HG03575 (cell line): ENCODE measurements at regions not wholly inside any gene's neighbourhood (a gene's known extent, or its start where the extent isn't known, plus 50 kb on each side); places are given as distances from the start of the nearest gene placed in this dataset.

ENCODE experiments used
- ATAC-seq: cut with Tn5 transposase; IDR thresholded peaks from one replicate; pipeline ENCODE4 v1.9.1; 2021; ENCODE audit not compliant: unreplicated experiment, insufficient number of reproducible peaks, low FRiP score; ENCODE audit errors: extremely low read depth

- no peak for ATAC-seq
Measured at GRCh38 chr20:40341561-40341960, 347.5 kb downstream of the MAFB start.

- ATAC-seq: no peak
Measured at GRCh38 chr20:40339661-40340449, 349.2 kb downstream of the MAFB start.

DNA sequence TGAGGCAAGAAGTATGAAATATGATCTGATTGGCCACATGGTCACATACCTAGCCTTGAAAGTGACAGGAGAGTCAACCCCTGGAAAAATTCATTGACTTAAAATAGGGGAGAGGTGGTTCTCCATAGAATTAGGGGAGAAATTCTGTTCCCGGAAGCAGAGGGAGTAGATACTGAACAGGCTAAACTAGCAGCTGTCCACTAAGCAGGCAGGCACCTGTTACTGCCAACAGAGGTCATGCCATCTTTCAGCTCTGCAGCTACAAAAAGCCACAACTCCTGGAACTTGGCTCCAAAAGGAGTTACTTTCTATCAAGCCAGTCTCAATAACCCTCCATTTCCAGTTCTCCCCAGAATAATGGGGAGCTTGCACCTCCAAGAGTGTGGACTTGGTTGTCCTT is 352.5 kb downstream of the MAFB start:
- no peak for ATAC-seq

DNA sequence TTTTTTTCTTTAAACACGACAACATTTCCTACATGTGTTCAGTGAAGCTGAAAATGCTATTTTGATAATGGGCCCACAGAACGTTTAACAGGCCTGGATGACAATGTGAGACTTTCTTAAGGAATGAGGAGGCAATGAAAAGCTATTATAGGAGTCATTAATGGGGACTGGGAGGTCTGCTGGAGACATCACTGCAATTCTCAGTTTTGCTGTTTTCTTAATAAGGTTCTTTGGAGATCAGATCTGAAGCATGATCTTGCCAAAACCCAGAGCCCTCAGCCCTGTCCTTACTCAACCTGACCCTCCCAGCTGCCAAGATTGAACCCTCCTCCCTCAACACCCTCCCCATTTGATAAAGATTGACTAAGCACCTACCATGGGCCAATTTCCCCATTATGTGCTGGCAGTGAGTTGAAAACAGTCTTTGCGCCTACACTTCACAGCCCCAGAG is 353.1 kb downstream of the MAFB start:
- no peak for ATAC-seq

DNA sequence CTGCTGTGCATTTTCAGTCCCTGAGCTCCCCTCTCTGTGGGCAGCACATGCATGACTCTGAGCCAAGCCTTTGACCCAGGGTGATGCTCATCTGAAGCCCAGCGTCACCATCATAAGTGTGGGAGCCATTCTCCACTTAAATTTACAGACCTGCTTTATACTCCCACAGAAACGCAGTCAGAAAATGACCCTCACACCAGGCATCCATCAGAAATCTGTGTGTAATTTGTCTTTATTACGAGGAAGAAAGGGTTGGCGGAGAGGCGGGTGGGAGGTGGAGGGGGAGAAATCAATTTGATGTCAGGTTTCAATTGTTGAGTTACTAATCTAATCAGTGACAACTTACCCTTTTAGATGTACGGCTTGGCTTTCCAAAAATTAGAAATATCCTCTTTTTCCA is 353.6 kb downstream of the MAFB start:
- ATAC-seq: no peak

DNA sequence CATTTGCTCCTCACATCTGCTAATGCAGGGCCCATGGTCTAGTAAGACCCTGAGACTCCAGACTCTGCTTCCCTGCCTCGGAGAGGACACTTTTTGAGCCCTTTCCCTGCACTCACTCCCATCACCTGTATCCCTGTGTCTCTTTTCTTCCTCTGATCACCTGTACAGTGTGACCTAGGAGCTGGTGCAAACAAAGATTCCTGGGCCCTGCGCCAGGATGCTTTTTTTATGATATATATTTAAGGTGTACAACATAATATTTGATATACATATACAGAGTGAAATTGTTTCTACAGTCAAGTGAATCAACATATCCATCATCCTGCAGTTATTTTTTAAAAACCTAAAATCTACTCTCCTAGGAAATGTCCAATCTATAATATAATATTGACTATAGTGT is 355.4 kb downstream of the MAFB start:
- ATAC-seq: no peak

DNA sequence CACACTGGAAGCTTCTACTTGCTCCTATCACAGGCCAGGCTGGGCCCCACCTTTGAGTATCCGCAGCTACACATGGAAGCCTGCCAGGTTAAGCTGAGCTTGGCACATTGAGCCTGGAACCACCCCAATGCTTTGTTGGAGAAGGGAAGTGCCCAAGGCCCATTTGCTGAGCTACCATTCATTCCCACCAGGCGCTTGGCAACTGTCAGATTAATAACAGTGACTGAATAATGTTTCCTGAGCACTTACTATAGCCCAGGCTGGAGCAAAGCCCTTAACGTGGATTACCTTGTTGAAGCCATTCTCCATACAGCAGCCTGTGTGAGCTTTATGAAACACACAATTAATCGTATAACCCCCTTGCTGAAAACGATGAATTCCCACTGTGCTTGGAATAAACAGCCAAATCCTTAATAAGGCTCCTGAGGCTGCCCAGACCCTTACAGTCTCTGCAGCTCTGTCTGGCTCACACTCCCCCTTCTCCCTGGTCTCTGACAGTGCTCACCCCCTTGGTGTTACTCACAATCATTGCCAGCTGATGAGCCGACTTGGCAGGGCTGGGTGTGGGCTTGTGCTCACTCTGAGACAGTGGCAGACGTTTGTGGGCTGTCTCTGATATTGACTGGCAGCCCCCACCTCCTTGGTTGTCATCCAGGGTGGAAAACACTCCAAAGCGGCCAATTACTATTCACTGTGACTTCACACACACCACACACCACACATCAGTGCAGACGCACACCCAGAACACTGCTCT is 357.1 kb downstream of the MAFB start:
- no peak for ATAC-seq

DNA sequence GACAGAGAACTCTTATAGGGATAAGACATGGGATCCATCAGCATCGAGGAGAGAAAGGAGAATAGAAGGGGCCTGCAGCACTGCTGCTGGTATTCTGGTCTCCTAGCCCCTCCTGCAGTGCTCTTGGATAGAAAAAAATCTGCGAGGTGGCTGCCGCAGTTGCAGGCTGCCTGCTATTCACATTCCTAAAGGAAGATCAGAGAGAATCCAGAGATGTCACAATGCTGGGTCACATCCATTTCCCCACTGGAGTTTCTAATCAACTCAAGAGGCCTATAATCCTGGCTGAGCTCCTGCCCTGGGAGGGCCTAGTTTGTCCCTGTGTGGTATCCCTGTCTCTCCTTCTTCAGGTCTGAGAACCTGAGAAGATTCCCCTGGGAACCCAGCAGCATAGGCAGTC is 357.8 kb downstream of the MAFB start:
- ATAC-seq: no peak

- ATAC-seq: no peak
Measured at GRCh38 chr20:40329321-40329720, 359.7 kb downstream of the MAFB start.

DNA sequence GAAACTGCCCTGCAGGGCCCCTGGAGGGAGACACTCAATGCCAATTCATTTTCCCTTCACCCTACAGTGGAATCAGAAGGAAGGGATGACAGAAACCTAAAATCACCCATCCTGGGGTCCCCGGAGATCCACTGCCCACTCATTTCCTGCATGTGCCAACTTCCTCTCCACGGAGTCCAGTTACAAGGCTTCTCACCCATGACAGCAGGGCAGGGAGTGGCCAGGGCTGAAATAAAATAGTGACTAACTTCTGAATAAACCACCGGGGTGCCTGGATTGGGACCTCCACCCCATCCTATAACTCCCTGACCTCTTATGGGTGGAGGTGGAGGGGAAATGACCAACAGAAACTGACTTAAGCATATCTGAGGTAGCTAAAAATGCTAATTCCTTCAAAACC is 362.3 kb downstream of the MAFB start:
- ATAC-seq: no peak

DNA sequence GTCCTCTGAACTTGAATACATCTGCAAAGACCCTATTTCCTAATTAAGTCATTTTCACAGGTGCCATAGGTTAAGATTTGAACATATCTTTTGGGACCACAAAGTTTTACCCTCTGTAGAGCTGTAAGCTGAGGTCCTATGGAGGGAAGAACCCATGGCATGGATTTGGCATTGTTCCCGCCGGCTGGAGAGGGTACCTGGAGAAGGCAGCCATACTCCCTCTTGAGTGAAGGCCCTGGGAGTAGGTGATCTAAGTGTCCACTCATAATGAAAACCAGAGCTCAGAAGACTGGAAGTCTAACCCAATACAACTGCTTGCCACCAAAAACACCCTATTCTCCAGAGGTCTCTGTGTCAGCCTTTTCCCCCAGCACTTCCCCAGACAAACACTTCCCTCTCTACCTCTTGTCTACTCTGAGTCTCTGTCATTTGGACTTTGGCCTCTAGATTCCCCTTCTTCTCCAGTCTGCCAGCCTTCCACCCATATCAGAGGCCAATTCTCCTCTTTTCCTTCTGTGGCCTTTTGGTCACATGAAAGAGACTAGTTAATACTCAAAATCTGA is 363.9 kb downstream of the MAFB start:
- ATAC-seq: no peak

- ATAC-seq: no peak
Measured at GRCh38 chr20:40323361-40323794, 365.7 kb downstream of the MAFB start.

- ATAC-seq: no peak
Measured at GRCh38 chr20:40322941-40323340, 366.1 kb downstream of the MAFB start.

DNA sequence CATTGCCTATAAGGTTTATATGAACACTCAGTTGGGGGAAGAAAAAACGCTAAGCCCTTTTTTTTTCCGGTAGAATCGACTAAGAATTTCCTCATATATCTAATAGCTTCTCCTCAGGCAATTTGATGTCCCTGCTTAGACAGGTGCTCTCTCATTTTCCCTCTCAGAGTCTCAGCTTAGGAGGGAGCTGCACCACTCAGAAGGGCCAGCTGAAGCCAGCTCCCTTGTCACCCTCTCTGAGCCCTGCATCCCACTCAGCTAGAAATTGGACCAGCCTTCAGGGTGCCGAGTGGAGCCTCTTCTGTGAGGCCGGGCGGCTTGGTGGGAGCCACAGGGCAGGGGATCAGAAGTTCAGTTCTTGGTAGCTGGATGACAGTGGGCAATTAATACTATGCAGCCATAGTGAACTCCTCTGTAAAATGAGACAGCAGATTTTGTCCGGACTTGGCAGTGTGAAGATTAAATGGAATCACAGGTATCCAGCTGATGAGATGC is 368.5 kb downstream of the MAFB start:
- ATAC-seq: no peak

DNA sequence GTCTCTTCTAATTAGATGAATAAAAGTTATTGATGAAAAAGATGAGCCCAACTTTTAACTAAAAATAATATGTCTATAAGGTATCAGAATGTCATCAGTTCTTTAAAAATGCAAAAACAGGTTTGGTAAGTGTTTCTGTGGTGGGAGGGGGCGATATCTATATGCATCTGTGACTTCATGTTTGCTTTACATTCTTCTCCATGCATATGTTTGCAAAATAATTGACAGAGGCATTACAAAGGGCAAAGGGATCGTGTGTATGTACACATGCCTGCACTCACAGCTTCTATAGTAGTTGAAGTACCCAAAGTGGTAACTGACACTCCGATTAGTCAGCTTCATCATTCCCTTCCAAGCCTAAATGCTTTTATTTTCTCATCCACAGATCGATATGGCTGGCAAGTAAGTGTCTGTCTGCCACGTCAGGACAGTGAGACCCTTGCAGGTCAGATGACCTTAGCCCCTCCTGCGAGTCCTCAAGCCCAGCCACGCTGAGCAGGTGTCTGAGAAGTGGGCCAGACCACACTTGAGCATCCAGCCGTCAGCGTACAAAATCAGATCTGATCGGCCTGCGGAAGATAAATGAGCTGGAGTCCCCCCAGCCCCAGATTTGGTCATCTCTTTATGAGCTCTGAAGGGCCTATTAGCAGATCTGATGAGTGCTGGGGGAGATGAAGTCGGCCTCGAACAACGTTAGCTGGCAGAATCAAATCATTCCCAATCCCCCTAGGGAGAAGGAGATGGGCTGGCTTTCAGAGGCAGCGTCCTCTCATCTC is 369.1 kb downstream of the MAFB start:
- ATAC-seq: no peak

DNA sequence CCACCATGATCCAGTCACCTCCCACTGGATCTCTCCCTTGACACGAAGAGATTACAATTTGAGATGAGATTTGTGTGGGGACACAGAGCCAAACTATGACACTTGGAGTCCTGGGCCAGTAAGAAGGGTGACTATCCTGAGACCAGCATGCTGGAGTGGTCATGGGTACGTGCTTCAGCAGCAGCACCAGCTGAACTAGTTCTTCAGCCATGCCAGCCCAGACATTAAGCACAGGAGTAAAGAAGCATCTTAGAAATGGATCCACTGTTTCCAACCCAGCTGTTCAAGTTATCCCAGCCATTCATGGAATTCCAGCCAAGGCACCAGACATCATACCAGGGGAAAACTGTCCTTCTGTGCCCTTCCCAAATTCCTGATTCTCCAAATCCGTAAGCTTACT is 370.0 kb downstream of the MAFB start:
- no peak for ATAC-seq

DNA sequence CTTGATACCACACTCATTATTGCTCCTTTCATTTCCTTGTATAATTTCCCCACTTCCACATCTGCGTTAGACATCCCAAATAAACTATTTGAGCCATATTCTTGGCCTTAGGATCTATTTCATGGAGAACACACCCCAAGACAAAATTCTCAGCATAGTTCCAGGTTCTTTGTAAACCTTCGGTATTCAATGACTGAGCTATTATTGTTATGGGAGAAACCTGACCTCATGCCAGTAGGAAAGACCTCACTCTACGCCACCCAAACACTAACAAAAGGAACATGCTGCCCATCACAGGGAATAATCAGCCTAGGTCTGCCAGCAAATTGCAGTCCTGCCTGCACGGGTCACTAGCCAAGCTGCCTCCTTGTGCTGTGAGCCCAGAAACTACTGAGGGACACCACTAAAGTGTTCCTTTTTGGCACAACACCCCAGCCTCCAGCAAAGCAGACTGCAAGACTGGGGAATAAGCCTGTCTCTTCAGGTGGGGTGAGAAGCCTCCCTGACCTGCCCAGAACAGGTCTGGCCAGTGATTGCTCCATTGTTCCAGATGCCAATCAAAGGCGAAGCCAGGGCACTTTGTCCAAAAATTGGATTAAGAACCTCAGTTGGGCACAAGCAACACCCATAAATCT is 371.8 kb downstream of the MAFB start:
- no peak for ATAC-seq

DNA sequence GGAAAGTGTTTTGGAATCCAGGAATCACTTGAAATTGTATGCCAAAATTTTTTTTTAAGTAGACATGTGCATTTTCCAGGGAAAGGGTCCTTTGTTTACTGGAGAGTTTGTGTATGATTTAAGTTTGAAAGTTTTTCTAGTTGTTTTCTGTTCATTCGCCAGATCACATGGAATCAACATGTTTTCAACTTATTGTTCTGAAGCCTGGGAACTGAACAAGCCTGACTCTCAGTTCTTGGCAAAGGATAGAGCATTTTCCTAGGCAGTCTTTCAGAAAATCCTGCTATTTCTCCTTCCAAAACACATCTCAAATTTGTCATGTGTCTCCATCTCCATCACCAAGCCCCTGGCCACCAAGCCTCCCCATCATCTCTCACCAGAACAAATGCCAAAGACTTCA is 374.8 kb downstream of the MAFB start:
- ATAC-seq: no peak

DNA sequence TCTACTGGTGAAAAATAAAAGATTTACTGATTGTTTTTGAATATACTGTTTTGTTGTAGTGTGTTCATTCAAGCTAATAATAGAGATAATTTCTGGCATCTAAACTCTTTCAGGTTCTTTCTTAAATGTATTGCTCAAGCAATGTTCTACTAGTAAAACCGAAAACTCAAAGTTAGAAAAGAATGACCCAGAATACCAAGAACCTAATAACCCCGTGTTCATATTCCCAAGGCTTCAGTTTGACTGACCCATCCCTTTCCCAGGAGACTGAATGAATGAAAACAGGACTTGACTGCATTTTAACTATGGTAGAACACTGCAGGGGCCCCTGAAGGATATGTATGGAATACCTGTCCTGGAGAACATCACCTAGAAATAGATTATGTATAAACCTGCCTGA is 375.3 kb downstream of the MAFB start:
- no peak for ATAC-seq
